ENCODE measurements at regions not wholly inside any gene's neighbourhood (a gene's known extent, or its start where the extent isn't known, plus 50 kb on each side); places are given as distances from the start of the nearest gene placed in this dataset.
"Not testable (repeated sequence)": the region's sequence is repeated elsewhere in the genome, so short reads cannot be mapped to it uniquely, and the experiment has no call there.

- Histone ChIP-seq H3K4me1 (peaks cover 0 to 25% (median 0%) of the 10 kb centered on the region in 4 donors), H3K9me3 (no peaks in the 10 kb centered on the region), H3K4me3 (no peak overlapping the region), H3K27ac (peak overlapping the region in 1 of 4 donors; percentile 29), H3K27me3 (no peaks in the 10 kb centered on the region), H3K36me3 (no peaks in the 10 kb centered on the region)
- TF ChIP-seq POLR2A (IDR thresholded peaks at IDR 0.05) (no peak), EP300 (IDR thresholded peaks at IDR 0.05) (no peak), CTCF (IDR thresholded peaks at IDR 0.05) (no peak), POLR2AphosphoS5 (IDR thresholded peaks at IDR 0.05) (no peak)
- 89 to 90% methylated on average over 3 of the region's 3 CpGs for WGBS, 2 donors
- intact Hi-C loops (cut with DNase I), result no loop called here
- DNase-seq, result no peak
Measured at GRCh38 chr2:67773851-67774250, 289.0 kb downstream of the C1D start.

DNA sequence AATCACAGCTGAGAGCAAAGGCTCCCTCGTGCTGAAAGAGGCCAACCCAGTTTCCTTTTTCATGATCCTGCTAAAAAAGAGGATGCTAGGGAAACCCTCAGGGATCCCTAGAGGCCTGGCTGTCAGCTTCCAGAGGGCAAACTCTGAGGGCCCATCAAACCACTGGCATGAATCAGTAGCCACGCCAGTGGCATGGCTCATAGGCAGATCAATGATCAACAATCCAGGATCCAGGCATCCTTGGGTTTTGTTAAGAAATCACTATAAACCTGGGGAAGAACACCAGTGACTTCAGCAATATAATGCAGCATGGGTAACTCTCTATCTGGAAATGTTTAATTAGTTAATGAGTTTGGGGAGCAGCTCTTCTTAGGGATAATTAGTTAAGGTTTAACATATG is 286.5 kb downstream of the C1D start:
- H3K9me3 ChIP-seq, result no peaks in the 10 kb centered on the region
- H3K27ac ChIP-seq, result no peak overlapping the region
- TF ChIP-seq EP300 (IDR thresholded peaks at IDR 0.05), result no peak
- no peak for TF ChIP-seq POLR2A (IDR thresholded peaks at IDR 0.05)
- TF ChIP-seq POLR2AphosphoS5 (IDR thresholded peaks at IDR 0.05), result no peak
- TF ChIP-seq CTCF (IDR thresholded peaks at IDR 0.05), result no peak
- H3K4me1 ChIP-seq, result peaks cover 0 to 29% (median 0%) of the 10 kb centered on the region in 4 donors
- H3K36me3 ChIP-seq, result no peaks in the 10 kb centered on the region
- no peak overlapping the region for H3K4me3 ChIP-seq
- intact Hi-C loops (cut with DNase I), result no loop called here
- H3K27me3 ChIP-seq, result no peaks in the 10 kb centered on the region
- 47 to 70% methylated on average over 2 of the region's 2 CpGs for WGBS, 2 donors
- DNase-seq, result no peak

DNA sequence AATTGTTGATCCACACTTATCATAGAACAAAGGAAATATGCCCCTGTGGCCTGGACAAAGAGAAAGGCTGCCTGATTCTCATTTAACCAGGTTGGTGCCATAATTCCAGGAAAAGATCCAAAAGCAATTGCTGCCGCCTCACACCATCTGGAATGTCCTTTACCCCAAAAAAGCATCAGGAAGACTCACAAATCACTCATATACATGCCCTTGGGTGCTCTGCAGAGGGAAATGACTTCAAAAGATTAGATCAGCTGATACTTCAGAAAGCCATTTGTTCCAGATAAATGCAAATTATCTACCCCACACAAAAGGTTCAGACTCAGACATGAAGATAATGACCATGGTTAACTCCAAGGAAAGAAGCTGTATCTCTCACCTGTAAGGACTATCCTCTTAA is 285.8 kb downstream of the C1D start:
- Histone ChIP-seq H3K36me3 (no peaks in the 10 kb centered on the region), H3K27ac (no peak overlapping the region), H3K27me3 (no peaks in the 10 kb centered on the region), H3K4me1 (peaks cover 0 to 32% (median 1%) of the 10 kb centered on the region in 4 donors), H3K9me3 (no peaks in the 10 kb centered on the region), H3K4me3 (no peak overlapping the region)
- DNase-seq, result no peak
- TF ChIP-seq EP300 (IDR thresholded peaks at IDR 0.05) (no peak), CTCF (IDR thresholded peaks at IDR 0.05) (no peak)
- intact Hi-C loops (cut with DNase I), result no loop called here
- 78 to 82% methylated on average over 1 of the region's 1 CpG for WGBS, 2 donors

DNA sequence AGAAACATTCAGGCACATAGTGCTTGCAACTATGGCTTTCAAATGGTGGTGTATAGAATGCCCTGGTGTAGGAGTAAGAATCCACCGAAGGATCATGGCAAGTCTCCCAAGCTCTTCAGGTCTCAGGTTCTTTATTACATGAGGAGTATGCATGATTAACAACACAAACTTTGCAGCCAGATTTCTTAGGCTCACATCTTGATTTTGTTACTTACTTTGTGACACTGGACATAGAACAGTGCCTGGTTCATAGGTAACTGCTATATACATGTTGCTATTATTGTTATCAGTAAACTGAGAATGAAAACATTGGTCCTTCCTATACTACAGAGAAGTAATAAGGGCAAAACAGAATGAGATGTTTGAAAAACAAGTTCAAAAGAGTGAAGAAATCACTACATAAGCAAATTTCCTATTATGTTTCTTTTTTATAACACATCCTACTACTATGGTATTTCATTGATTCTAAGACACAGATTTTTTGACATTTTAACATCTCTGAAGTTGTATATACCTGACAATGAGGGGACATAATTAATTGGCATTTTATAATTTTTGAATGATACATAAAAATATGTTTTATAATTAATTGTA is 284.9 kb downstream of the C1D start:
- peaks cover 0 to 41% (median 10%) of the 10 kb centered on the region in 4 donors for H3K4me1 ChIP-seq
- no peak overlapping the region for H3K4me3 ChIP-seq
- TF ChIP-seq CTCF (IDR thresholded peaks at IDR 0.05) (no peak), EP300 (IDR thresholded peaks at IDR 0.05) (peak in 1 of 4 donors; percentile 63), POLR2AphosphoS5 (IDR thresholded peaks at IDR 0.05) (peak in 3 of 4 donors; percentile 52 to 86 (median 75))
- DNase-seq, result no peak
- no peak overlapping the region for H3K27ac ChIP-seq
- intact Hi-C loops (cut with DNase I), result no loop called here
- no peaks in the 10 kb centered on the region for H3K27me3 ChIP-seq
- H3K9me3 ChIP-seq, result no peaks in the 10 kb centered on the region
- WGBS, 2 donors, result 94 to 95% methylated on average over 1 of the region's 1 CpG
- H3K36me3 ChIP-seq, result no peaks in the 10 kb centered on the region

- intact Hi-C loops (cut with DNase I); H3K27me3 ChIP-seq: not testable (repeated sequence)
Measured at GRCh38 chr2:67780841-67781240, 282.0 kb downstream of the C1D start.

More at GRCh38 chr2:67780841-67781240, 282.0 kb downstream of the C1D start:
- DNase-seq, H3K36me3 ChIP-seq, H3K9me3 ChIP-seq, H3K4me3 ChIP-seq: not testable (repeated sequence)
- WGBS, 2 donors, result 53 to 75% methylated on average over 5 of the region's 5 CpGs
- Histone ChIP-seq H3K4me1 (peaks cover 0 to 34% (median 15%) of the 10 kb centered on the region in 4 donors), H3K27ac (peak overlapping the region in 2 of 4 donors; percentile 33 to 69)

Measured in sigmoid colon (tissue), 6 donors.